CD4-positive, alpha-beta T cell treated with Interleukin-21 for 1 hour (primary cell): ENCODE measurements at regions not wholly inside any gene's neighbourhood (a gene's known extent, or its start where the extent isn't known, plus 50 kb on each side); places are given as distances from the start of the nearest gene placed in this dataset.
"Not testable (repeated sequence)": the region's sequence is repeated elsewhere in the genome, so short reads cannot be mapped to it uniquely, and the experiment has no call there.

ENCODE experiments used
- DNase-seq: peaks from one replicate; pipeline ENCODE4 v3.0.0-alpha.2; 2020

DNA sequence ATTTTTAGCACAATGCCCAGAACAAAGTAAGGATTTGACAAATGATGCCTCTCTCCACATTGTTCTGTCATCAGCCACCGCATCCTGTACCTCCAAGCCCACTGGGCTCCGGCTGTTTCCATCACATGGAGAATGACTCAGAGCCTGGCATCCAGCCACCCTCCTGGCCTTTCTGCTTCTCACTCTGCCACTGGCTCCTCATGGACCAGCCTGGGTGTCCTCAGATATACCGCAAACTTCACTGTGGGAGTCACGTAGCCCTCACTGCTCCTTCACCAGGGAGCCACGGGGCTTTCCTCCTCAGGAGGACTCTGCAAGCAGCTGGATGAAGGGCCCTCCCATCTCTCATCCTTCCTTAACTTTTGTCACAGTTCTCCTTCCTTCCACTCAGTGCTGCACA lies 943.0 kb downstream of the TUBA3C start:
- DNase-seq = not testable (repeated sequence)

DNA sequence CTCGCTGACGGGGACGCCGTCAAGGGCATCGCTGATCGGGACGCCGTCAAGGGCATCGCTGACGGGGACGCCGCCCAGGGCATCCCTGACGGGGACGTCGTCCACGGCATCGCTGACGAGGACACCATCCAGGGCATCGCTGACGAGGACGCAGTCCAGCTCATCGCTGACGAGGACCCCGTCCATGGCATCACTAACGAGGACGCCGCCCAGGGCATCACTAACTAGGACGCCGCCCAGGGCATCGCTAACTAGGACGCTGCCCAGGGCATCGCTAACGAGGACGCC lies 945.2 kb downstream of the TUBA3C start:
- DNase-seq = no peak

DNA sequence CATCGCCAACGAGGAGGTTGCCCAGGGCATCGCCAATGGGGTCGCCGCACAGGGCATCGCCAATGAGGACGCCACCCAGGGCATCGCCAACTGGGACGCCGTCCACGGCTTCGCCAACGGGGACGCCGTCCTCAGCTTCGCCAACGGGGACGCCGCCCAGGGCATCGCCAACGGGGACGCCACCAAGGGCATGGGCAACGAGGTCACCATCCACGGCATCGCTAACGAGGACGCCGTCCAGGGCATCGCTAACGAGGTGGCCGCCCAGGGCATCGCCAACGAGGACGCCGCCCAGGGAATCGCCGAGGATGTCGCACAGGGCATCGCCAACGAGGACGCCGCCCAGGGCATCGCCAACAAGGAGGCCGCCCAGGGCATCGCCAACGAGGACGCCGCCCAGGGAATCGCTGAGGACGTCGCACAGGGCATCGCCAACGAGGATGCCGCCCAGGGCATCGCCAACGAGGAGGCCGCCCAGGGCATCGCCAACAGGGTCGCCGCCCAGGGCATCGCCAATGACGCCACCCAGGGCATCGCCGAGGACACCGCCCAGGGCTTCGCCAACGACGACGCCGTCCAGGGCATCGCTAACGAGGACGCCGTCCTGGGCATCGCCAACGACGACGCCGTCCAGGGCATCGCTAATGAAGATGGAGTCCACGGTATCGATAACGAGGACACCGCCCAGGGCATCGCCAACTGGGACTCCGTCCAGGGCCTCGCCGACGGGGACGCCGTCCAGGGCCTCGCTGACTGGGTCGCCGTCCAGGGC lies 945.7 kb downstream of the TUBA3C start:
- DNase-seq = no peak

DNA sequence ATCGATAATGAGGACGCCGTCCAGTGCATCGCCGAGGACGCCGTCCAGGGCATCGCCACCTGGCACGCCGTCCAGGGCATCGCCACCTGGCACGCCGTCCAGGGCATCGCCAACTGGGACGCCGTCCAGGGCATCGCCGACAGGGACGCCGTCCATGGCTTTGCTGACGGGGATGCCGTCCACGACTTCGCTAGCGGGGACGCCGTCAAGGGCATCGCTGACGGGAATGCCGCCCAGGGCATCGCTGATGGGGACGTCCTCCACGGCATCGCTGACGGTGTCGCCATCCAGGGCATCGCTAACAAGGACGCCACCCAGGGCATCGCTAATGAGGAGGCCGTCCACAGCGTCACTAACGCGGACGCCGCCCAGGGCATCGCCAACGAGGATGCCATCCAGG lies 946.5 kb downstream of the TUBA3C start:
- no peak for DNase-seq

DNA sequence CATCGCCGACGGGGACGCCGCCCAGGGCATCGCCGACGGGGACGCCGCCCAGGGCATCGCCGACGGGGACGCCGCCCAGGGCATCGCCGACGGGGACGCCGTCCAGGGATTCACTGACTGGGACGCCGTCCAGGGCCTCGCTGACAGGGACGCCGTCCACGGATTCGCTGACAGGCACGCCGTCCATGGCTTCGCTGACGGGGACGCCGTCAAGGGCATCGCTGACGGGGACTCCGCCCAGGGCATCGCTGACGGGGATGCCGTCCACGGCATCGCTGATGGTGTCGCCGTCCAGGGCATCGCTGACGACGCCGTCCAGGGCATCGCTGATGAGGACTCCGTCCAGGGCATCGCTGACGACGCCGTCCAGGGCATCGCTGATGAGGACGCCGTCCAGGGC lies 947.2 kb downstream of the TUBA3C start:
- DNase-seq = not testable (repeated sequence)

DNA sequence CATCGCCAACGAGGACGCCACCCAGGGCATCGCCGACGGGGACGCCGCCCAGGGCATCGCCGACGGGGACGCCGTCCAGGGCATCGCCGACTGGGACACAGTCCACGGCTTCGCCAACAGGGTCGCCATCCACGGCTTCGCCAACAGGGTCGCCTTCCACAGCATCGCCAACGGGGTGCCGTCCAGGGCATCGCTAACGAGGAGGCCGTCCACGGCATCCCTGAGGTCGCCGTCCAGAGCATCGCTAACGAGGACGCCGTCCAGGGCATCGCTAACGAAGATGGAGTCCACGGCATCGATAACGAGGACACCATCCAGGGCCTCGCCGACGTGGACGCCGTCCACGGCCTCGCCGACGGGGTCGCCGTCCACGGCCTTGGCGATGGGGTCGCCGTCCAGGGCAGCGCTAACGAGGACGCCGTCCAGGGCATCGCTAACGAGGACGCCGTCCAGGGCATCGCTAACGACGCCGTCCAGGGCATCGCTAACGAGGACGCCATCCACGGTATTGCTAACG lies 947.8 kb downstream of the TUBA3C start:
- DNase-seq = no peak

DNA sequence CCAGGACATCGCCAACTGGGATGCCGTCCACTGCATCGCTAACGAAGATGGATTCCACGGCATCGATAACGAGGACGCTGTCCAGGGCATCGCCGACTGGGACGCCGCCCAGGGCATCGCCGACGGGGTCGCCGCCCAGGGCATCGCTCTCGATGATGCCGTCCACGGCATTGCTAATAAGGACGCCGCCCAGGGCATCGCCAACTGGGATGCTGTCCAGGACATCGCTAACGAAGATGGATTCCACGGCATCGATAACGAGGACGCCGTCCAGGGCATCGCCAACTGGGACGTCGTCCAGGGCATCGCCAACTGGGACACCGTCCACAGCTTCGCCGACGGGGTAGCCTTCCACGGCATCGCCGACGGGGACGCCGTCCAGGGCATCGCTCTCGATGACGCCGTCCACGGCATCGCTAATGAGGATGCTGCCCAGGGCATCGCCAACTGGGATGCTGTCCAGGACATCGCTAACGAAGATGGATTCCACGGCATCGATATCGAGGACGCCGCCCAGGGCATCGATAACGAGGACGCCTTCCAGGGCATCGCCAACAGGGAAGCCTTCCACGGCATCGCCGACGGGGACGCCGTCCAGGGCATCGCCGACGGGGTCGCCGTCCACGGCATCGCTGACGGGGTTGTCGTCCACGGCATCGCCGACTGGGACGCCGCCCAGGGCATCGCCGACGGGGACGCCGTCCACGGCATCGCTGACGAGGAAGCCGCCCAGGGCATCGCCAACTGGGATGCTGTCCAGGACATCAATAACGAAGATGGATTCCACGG lies 948.4 kb downstream of the TUBA3C start:
- DNase-seq = no peak

DNA sequence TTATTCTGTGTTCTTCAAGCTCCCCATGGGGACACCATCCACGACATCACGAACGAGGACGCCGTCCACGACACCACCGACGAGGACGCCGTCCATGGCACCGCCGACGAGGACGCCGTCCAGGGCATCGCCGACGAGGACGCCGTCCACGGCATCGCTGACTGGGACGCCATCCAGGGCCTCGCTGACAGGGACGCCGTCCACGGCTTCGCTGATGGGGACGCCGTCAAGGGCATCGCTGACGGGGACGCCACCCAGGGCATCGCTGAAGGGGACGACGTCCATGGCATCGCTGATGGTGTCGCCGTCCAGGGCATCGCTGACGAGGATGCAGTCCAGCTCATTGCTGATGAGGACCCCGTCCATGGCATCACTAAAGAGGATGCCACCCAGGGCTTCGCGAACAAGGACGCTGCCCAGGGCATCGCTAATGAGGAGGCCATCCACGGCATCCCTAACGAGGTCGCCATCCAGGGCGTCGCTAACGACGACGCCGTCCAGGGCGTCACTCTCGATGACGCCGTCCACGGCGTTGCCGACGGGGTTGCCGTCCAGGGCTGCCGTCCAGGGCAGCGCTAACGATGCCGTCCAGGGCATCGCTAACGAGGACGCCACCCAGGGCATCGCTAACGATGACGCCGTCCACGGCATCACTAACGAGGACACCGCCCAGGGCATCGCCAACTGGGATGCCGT lies 949.2 kb downstream of the TUBA3C start:
- no peak for DNase-seq

DNA sequence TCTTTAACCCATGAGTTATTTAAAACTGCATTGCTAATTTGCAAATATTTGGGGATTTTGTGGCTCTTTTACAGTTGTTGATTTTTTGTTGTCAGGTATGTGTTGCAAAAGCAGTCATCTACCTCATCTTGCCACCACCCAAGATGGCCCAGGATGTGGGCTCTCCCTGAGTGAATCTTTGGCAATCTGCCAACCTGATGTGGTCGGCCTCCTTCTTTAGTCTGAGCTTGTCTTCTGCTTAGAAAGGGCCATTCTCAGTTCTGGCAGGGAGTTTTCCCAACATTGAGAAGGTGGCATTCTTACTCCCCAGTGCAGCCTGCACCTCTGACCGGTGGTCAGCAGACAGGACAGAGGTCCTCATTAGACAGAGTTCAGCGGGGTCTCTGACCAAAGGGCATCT lies 957.2 kb downstream of the TUBA3C start:
- peak; percentile 39 for DNase-seq

DNA sequence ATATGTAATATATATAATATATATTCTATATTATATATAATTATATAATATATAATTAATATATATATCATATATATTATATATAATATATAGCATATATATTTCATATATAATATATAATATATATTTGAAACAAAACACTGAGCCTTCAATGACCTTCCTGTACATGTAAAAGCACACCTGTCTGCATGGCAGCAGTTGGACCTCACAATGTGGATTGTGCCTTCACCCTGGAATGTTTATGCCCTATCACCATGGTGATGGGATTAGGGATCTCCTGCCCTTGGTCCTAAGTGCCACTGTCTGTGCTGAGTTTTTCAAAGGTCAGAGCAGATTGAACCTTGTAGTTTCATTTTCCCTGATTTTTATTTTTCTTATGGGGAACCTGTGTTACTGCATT lies 966.9 kb downstream of the TUBA3C start:
- DNase-seq = not testable (repeated sequence)

DNA sequence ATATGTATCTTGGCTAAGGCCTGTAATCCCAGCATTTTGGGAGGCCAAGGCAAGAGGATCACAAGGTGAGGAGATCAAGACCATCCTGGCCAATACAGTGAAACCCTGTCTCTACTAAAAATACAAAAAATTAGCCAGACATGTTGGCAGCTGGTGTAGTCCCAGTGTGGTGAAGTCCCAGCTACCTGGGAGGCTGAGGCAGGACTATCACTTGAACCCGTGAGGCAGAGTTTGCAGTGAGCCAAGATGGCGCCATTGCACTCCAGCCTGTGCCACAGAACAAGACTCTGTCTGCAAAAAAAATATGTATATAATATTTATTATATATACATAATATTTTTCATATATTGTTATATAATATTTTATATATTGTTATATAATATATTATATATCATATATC lies 968.1 kb downstream of the TUBA3C start:
- DNase-seq = not testable (repeated sequence)

DNA sequence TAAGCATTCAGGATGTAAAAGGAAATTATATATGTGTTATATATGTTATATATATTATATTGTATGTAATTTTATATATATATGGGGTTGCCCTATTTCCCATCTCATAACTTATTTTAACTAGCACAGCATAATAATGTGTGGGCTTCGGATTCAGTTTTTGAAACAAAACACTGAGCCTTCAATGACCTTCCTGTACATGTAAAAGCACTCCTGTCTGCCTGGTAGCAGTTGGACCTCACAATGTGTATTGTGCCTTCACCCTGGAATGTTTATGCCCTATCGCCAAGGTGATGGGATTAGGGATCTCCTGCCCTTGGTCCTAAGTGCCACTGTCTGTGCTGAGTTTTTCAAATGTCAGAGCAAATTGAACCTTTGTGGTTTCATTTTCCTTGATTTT lies 968.8 kb downstream of the TUBA3C start:
- DNase-seq = no peak

DNA sequence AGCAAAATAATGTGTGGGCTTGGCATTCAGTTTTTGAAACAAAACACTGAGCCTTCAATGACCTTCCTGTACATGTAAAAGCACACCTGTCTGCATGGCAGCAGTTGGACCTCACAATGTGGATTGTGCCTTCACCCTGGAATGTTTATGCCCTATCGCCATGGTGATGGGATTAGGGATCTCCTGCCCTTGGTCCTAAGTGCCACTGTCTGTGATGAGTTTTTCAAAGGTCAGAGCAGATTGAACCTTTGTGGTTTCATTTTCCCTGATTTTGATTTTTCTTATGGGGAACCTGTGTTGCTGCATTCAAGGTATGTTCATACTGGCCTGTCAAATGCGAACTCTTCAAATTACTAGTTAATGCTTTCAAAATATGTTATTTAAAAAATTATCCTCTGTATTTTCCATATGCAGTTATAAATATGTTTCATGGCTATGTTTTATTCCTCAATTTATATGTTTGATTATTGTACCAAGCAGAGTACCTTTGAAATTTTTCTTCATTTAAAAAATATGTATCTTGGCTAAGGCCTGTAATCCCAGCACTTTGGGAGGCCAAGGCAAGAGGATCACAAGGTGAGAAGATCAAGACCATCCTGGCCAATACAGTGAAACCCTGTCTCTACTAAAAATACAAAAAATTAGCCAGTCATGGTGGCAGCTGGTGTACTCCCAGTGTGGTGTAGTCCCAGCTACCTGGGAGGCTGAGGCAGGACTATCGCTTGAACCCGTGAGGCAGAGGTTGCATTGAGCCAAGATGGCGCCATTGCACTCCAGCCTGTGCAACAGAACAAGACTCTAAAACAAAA lies 969.7 kb downstream of the TUBA3C start:
- DNase-seq = peak; percentile 13

DNA sequence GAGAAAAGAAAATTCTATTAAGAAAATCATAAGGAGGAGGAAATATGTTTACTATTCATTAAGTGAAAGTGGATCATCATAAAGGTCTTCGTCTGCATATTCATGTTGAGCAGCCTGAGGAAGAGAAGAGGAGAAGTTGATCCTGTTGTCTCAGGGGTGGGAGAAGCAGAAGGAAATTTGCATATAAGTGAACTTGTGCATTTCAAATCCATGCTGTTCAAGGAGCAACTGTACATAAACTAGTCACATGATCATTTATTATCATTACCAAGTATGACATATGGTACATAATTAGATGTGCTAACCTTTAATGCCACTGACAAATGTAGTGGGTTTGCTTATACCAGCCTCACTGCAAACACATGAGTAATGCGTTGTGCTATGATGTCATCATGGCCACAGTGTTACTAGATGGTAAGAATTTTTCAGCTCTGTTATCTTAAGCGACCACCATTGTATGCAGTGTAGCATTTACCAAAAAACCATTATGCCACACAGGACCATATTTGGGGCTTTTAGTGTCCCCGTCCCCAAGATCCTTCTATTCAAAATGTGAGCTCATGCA lies 976.9 kb downstream of the TUBA3C start:
- DNase-seq = not testable (repeated sequence)

DNA sequence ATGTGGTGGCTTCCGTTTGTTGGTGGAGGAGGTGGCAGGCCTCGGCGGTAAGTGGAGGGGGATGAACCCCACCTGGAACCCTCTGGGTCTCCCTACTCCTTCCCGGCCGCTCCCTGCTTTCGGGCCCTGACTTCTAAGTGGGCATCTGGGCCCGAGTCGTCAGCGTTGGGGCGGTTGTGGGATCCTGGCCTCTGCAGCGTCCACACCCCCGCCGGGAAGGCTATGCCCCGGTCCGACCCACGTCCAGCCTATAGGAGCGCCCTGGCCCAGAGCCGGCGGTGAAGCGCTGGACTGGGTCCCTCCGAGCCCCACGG lies 986.3 kb downstream of the TUBA3C start:
- DNase-seq = not testable (repeated sequence)

DNA sequence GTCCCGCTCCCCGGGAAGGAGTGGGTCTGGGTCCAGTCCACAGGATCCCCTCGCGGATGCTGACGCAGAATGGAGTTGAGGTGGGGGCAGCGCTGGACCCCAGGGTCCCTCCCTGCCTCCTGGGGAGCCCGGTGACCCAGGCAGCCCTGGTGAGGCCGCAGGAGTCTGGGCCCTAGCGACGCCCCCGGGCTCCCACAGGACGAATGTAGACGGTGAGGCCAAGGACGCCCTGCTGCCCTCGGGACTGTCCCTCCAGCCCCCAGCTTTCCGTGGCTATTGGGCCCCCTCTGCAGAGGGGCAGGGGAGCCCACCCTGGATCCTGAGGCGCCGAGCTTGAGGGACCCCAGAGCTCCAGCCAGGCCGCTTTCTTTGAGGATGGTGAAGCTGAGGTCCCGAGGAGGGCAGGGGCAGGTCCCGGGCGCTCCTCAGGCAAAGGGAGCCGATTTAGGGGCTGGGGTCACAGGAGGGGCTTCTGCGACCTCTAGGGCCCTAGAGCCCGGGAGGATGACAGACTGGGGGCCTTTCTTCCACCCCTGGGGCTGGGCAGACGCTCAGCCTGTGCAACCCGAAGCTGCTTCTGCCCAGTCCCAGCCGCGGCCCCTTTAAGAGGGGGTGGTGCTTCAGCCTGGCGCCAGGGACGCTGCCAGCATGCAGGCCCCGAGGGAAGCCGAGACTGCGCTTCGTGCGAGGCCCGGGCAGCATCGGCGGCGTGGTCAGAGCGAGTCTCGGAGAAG lies 986.8 kb downstream of the TUBA3C start:
- not testable (repeated sequence) for DNase-seq

DNA sequence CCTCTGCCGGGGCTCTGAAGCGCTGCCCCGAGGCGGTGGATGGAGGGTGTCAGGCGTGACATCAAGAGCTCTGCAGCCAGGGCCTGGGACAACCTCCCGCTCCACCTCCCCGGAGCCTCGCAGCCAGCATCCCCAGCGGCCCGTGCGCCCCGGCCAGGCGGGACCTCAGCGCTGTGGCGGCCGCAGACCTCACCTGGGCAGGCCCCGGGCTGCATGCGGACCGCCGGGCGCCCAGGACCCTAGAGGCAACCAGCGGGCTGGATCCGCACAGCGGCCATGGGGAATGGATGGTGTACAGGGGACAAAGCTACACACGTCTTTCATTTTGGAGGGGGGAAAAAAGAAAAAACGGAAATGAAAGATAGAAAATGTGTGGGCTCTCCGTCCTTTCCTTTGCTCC lies 987.5 kb downstream of the TUBA3C start:
- DNase-seq = not testable (repeated sequence)
